Fibroblast of lung (primary cell): ENCODE measurements at regions not wholly inside any gene's neighbourhood (a gene's known extent, or its start where the extent isn't known, plus 50 kb on each side); places are given as distances from the start of the nearest gene placed in this dataset.

Source experiments
- DNase-seq, 2 donors: peaks; one replicate each; pipeline versions ENCODE4 v3.0.0 to v3.0.0-alpha.2; 2010; ENCODE audit warnings: low read depth in 2 of 2
- H2AFZ ChIP-seq: 2 replicates; pipeline ENCODE4 v1.5.1; 2012; ENCODE audit warnings: low read length, control low read depth, inconsistent platforms
- H3K27ac ChIP-seq: 2 replicates; pipeline ENCODE4 v1.5.1; 2011; ENCODE audit warnings: low read length, control low read depth; ENCODE audit not compliant: insufficient read depth
- H3K27me3 ChIP-seq: 2 replicates; pipeline ENCODE4 v1.5.1; 2011; ENCODE audit warnings: mild to moderate bottlenecking, low read length; ENCODE audit not compliant: control insufficient read depth, insufficient read depth
- H3K36me3 ChIP-seq: 2 replicates; pipeline ENCODE4 v1.5.1; 2011; ENCODE audit warnings: low read length; ENCODE audit not compliant: control insufficient read depth, insufficient read depth
- H3K4me1 ChIP-seq: 2 replicates; pipeline ENCODE4 v1.5.1; 2011; ENCODE audit warnings: low read length; ENCODE audit not compliant: control insufficient read depth, insufficient read depth; ENCODE audit errors: extremely low read depth
- H3K4me2 ChIP-seq: 2 replicates; pipeline ENCODE4 v1.5.1; 2011; ENCODE audit warnings: low read length, control low read depth; ENCODE audit not compliant: insufficient read depth; ENCODE audit errors: extremely low read depth
- H3K4me3 ChIP-seq, 4 experiments: fragments of 200-600 bp in 1 of 4; sonication (generic) in 1 of 4; replicated peaks in 1 of 4; 2 replicates each; pipeline ENCODE4 v1.5.1; 2011 to 2016; ENCODE audit warnings: low read length in 4 of 4, low read depth in 3 of 4, mild to moderate bottlenecking in 3 of 4, control low read depth in 2 of 4, inconsistent platforms in 1 of 4, mixed read lengths in 1 of 4; ENCODE audit not compliant: insufficient read depth in 1 of 4; ENCODE audit errors: control extremely low read depth in 1 of 4
- H3K79me2 ChIP-seq: 2 replicates; pipeline ENCODE4 v1.5.1; 2012; ENCODE audit warnings: mild to moderate bottlenecking, low read length, inconsistent platforms; ENCODE audit not compliant: control insufficient read depth, insufficient read depth
- H3K9ac ChIP-seq: 2 replicates; pipeline ENCODE4 v1.5.1; 2011; ENCODE audit warnings: mild to moderate bottlenecking, low read length, control low read depth; ENCODE audit not compliant: insufficient read depth
- H3K9me3 ChIP-seq: 2 replicates; pipeline ENCODE4 v1.5.1; 2012; ENCODE audit warnings: low read depth, low read length; ENCODE audit not compliant: control insufficient read depth, insufficient read depth
- H4K20me1 ChIP-seq: 2 replicates; pipeline ENCODE4 v1.5.1; 2011; ENCODE audit warnings: low read length; ENCODE audit not compliant: control insufficient read depth, insufficient read depth; ENCODE audit errors: extremely low read depth
- CTCF ChIP-seq, 2 donors: IDR thresholded peaks in 1 of 2; conservative IDR thresholded peaks in 1 of 2; 1 replicate in 1 of 2; 2 replicates in 1 of 2; pipeline ENCODE4 v1.5.1; 2011 to 2012; ENCODE audit warnings: low read length in 2 of 2, control low read depth in 1 of 2, inconsistent platforms in 1 of 2, low read depth in 1 of 2, mild to moderate bottlenecking in 1 of 2
- EZH2 ChIP-seq: IDR thresholded peaks from 2 replicates; pipeline ENCODE4 v1.5.1; 2012; ENCODE audit warnings: low read length, control low read depth, mild to moderate bottlenecking; ENCODE audit errors: missing control alignments

- Histone ChIP-seq H3K36me3 (no peaks in the 10 kb centered on the region), H2AFZ (no peak overlapping the region), H3K27me3 (no peaks in the 10 kb centered on the region), H3K4me3 (no peak overlapping the region), H3K4me1 (no peaks in the 10 kb centered on the region), H3K9ac (no peak overlapping the region), H3K79me2 (no peaks in the 10 kb centered on the region), H4K20me1 (no peaks in the 10 kb centered on the region), H3K9me3 (no peaks in the 10 kb centered on the region), H3K27ac (no peak overlapping the region), H3K4me2 (no peak overlapping the region)
- DNase-seq, result no peak
- no peak for TF ChIP-seq CTCF (conservative IDR thresholded peaks at IDR 0.05 in 1 of 2, IDR thresholded peaks at IDR 0.05 in 1 of 2; ENCODE audit: low read depth in 1 of 2, low read length in 2 of 2)
- TF ChIP-seq EZH2, result no peak
These were observed 268.5 kb downstream of the FOXG1 start for GRCh38 chr14:29035134-29035533.

- no peak for TF ChIP-seq CTCF (conservative IDR thresholded peaks at IDR 0.05 in 1 of 2, IDR thresholded peaks at IDR 0.05 in 1 of 2; ENCODE audit: low read depth in 1 of 2, low read length in 2 of 2)
- TF ChIP-seq EZH2, result no peak
- Histone ChIP-seq H3K27ac (no peak overlapping the region), H3K4me2 (no peak overlapping the region), H3K36me3 (no peaks in the 10 kb centered on the region), H3K4me1 (no peaks in the 10 kb centered on the region), H3K9me3 (no peaks in the 10 kb centered on the region), H3K27me3 (no peaks in the 10 kb centered on the region), H3K4me3 (no peak overlapping the region), H3K79me2 (no peaks in the 10 kb centered on the region), H4K20me1 (no peaks in the 10 kb centered on the region), H2AFZ (no peak overlapping the region), H3K9ac (no peak overlapping the region)
- peak; percentile 15 to 36 for DNase-seq
These were observed 270.8 kb downstream of the FOXG1 start for GRCh38 chr14:29037411-29037810.

GRCh38 chr14:29039171-29039570 lies 272.6 kb downstream of the FOXG1 start:
- Histone ChIP-seq H3K79me2 (no peaks in the 10 kb centered on the region), H3K4me3 (no peak overlapping the region), H3K9me3 (no peaks in the 10 kb centered on the region), H3K36me3 (no peaks in the 10 kb centered on the region), H3K27me3 (no peaks in the 10 kb centered on the region), H3K4me1 (no peaks in the 10 kb centered on the region), H3K27ac (no peak overlapping the region), H3K4me2 (no peak overlapping the region), H4K20me1 (no peaks in the 10 kb centered on the region), H3K9ac (no peak overlapping the region), H2AFZ (no peak overlapping the region)
- TF ChIP-seq CTCF (conservative IDR thresholded peaks at IDR 0.05 in 1 of 2, IDR thresholded peaks at IDR 0.05 in 1 of 2; ENCODE audit: low read depth in 1 of 2, low read length in 2 of 2), result no peak
- DNase-seq, result peak; percentile 20 to 34
